Activated B cell treated with CpG ODN at 0.5 μM for 24 hours (primary cell): ENCODE measurements at regions not wholly inside any gene's neighbourhood (a gene's known extent, or its start where the extent isn't known, plus 50 kb on each side); places are given as distances from the start of the nearest gene placed in this dataset.

ENCODE experiments used
- ATAC-seq: fragments of 200-7000 bp; cut with Tn5 transposase; one replicate; pipeline ENCODE4 v1.10.0; 2021; ENCODE audit warnings: low read depth, mild to moderate bottlenecking, moderate library complexity
- CTCF ChIA-PET: fragments of 350-600 bp; sonication (Branson Sonifier 250); formaldehyde crosslinking; loops from one replicate; lab custom pipeline; 2021; ENCODE audit warnings: antibody characterized with exemption; lab: Charles Lee
- POLR2A ChIA-PET: fragments of 350-600 bp; sonication (Branson Sonifier 250); formaldehyde crosslinking; loops from one replicate; lab custom pipeline; 2021; ENCODE audit warnings: antibody characterized with exemption; lab: Charles Lee
- DNase-seq: peaks from one replicate; pipeline ENCODE4 v3.0.0; 2022
- H3K27ac Mint-ChIP-seq: one replicate; pipeline ENCODE4 v1.8.0; 2020; ENCODE audit warnings: mixed read lengths
- H3K27me3 Mint-ChIP-seq: one replicate; pipeline ENCODE4 v1.8.0; 2021; ENCODE audit warnings: mixed read lengths
- H3K36me3 Mint-ChIP-seq: one replicate; pipeline ENCODE4 v1.8.0; 2021; ENCODE audit warnings: low read depth, mixed read lengths
- H3K4me1 Mint-ChIP-seq: one replicate; pipeline ENCODE4 v1.8.0; 2021; ENCODE audit warnings: mixed read lengths
- H3K4me3 Mint-ChIP-seq: one replicate; pipeline ENCODE4 v1.8.0; 2020; ENCODE audit warnings: mild to moderate bottlenecking, mixed read lengths
- H3K9me3 Mint-ChIP-seq: one replicate; pipeline ENCODE4 v1.8.0; 2020; ENCODE audit warnings: mixed read lengths
- CTCF ChIP-seq: fragments of 200-600 bp; IDR thresholded peaks from one replicate; pipeline ENCODE4 v1.8.0; 2022; ENCODE audit warnings: antibody characterized with exemption, mild to moderate bottlenecking
- intact Hi-C: fragments of 100-400 bp; cut with micrococcal nuclease; formaldehyde crosslinking; loops from one replicate; pipeline ENCODE4 v1.15.1; 2024

GRCh38 chr22:49531368-49531791 is 296.3 kb downstream of the BRD1 start:
- intact Hi-C loops, result no loop called here
- DNase-seq (no peak), ATAC-seq (no peak)
- CTCF ChIA-PET, result no interaction called here
- TF ChIP-seq CTCF, result no peak
- H3K9me3 Mint-ChIP-seq, result no peaks in the 10 kb centered on the region
- H3K27ac Mint-ChIP-seq, result no peak overlapping the region
- H3K36me3 Mint-ChIP-seq, result no peaks in the 10 kb centered on the region
- H3K27me3 Mint-ChIP-seq, result no peaks in the 10 kb centered on the region
- no peak overlapping the region for H3K4me3 Mint-ChIP-seq
- no peaks in the 10 kb centered on the region for H3K4me1 Mint-ChIP-seq
- POLR2A ChIA-PET, result no interaction called here

GRCh38 chr22:49530671-49531367 is 296.9 kb downstream of the BRD1 start:
- H3K4me1 Mint-ChIP-seq, result no peaks in the 10 kb centered on the region
- no peak overlapping the region for H3K27ac Mint-ChIP-seq
- H3K9me3 Mint-ChIP-seq, result no peaks in the 10 kb centered on the region
- CTCF ChIA-PET, result no interaction called here
- no peak for TF ChIP-seq CTCF
- POLR2A ChIA-PET, result no interaction called here
- intact Hi-C loops, result no loop called here
- DNase-seq (no peak), ATAC-seq (no peak)
- no peaks in the 10 kb centered on the region for H3K27me3 Mint-ChIP-seq
- no peak overlapping the region for H3K4me3 Mint-ChIP-seq
- no peaks in the 10 kb centered on the region for H3K36me3 Mint-ChIP-seq

- Mint-ChIP-seq H3K27me3 (no peaks in the 10 kb centered on the region), H3K4me3 (no peak overlapping the region), H3K27ac (no peak overlapping the region), H3K9me3 (no peaks in the 10 kb centered on the region), H3K36me3 (no peaks in the 10 kb centered on the region), H3K4me1 (no peaks in the 10 kb centered on the region)
- ATAC-seq, result no peak
- no peak for DNase-seq
- TF ChIP-seq CTCF, result no peak
- ChIA-PET CTCF (no interaction called here), POLR2A (no interaction called here)
- intact Hi-C loops, result no loop called here
Observed at GRCh38 chr22:49528420-49528720, 299.3 kb downstream of the BRD1 start.

GRCh38 chr22:49527611-49528419 is 299.9 kb downstream of the BRD1 start:
- ChIA-PET CTCF (no interaction called here), POLR2A (no interaction called here)
- H3K36me3 Mint-ChIP-seq, result no peaks in the 10 kb centered on the region
- no peaks in the 10 kb centered on the region for H3K27me3 Mint-ChIP-seq
- intact Hi-C loops, result no loop called here
- no peak overlapping the region for H3K4me3 Mint-ChIP-seq
- no peaks in the 10 kb centered on the region for H3K4me1 Mint-ChIP-seq
- ATAC-seq (no peak), DNase-seq (no peak)
- H3K9me3 Mint-ChIP-seq, result no peaks in the 10 kb centered on the region
- H3K27ac Mint-ChIP-seq, result no peak overlapping the region
- no peak for TF ChIP-seq CTCF

GRCh38 chr22:49525801-49526535 is 301.7 kb downstream of the BRD1 start:
- H3K36me3 Mint-ChIP-seq, result no peaks in the 10 kb centered on the region
- H3K4me1 Mint-ChIP-seq, result no peaks in the 10 kb centered on the region
- ChIA-PET CTCF (no interaction called here), POLR2A (no interaction called here)
- intact Hi-C loops, result no loop called here
- ATAC-seq (no peak), DNase-seq (no peak)
- no peak overlapping the region for H3K4me3 Mint-ChIP-seq
- TF ChIP-seq CTCF, result no peak
- H3K9me3 Mint-ChIP-seq, result no peaks in the 10 kb centered on the region
- H3K27ac Mint-ChIP-seq, result no peak overlapping the region
- no peaks in the 10 kb centered on the region for H3K27me3 Mint-ChIP-seq
